Epithelial cell of esophagus (primary cell): ENCODE measurements at regions not wholly inside any gene's neighbourhood (a gene's known extent, or its start where the extent isn't known, plus 50 kb on each side); places are given as distances from the start of the nearest gene placed in this dataset.
"Not testable (repeated sequence)": the region's sequence is repeated elsewhere in the genome, so short reads cannot be mapped to it uniquely, and the experiment has no call there.

Experiments
- DNase-seq: peaks from one replicate; pipeline ENCODE4 v3.0.0; 2010; ENCODE audit warnings: low read depth
- H3K4me3 ChIP-seq: 2 replicates; pipeline ENCODE4 v1.5.1; 2011; ENCODE audit warnings: mild to moderate bottlenecking, low read length, control low read depth
- CTCF ChIP-seq: IDR thresholded peaks from 2 replicates; pipeline ENCODE4 v1.5.1; 2011; ENCODE audit warnings: low read depth, mild to moderate bottlenecking, low read length, control low read depth, inconsistent platforms; ENCODE audit not compliant: insufficient read depth; ENCODE audit errors: missing control alignments

GRCh38 chr16:85445779-85446222 lies 167.3 kb upstream of the GSE1 start:
- TF ChIP-seq CTCF = no peak
- H3K4me3 ChIP-seq = no peak overlapping the region
- DNase-seq = no peak

GRCh38 chr16:85446951-85447692 lies 166.0 kb upstream of the GSE1 start:
- H3K4me3 ChIP-seq = no peak overlapping the region
- no peak for TF ChIP-seq CTCF
- no peak for DNase-seq

- H3K4me3 ChIP-seq = no peak overlapping the region
- no peak for TF ChIP-seq CTCF
- DNase-seq = no peak
These were observed 165.3 kb upstream of the GSE1 start for GRCh38 chr16:85447693-85448313.

- H3K4me3 ChIP-seq = no peak overlapping the region
- TF ChIP-seq CTCF = no peak
- DNase-seq = no peak
These were observed 164.4 kb upstream of the GSE1 start for GRCh38 chr16:85448557-85449190.

GRCh38 chr16:85449191-85449884 lies 163.8 kb upstream of the GSE1 start:
- TF ChIP-seq CTCF = no peak
- H3K4me3 ChIP-seq = no peak overlapping the region
- DNase-seq = no peak

- no peak for DNase-seq
- no peak for TF ChIP-seq CTCF
- H3K4me3 ChIP-seq = no peak overlapping the region
These were observed 163.3 kb upstream of the GSE1 start for GRCh38 chr16:85449885-85450245.

- not testable (repeated sequence) for DNase-seq, H3K4me3 ChIP-seq
These were observed 162.0 kb upstream of the GSE1 start for GRCh38 chr16:85451142-85451541.
